GM21576 (cell line): ENCODE measurements at regions not wholly inside any gene's neighbourhood (a gene's known extent, or its start where the extent isn't known, plus 50 kb on each side); places are given as distances from the start of the nearest gene placed in this dataset.
"Not testable (repeated sequence)": the region's sequence is repeated elsewhere in the genome, so short reads cannot be mapped to it uniquely, and the experiment has no call there.

ENCODE experiments used
- ATAC-seq: cut with Tn5 transposase; IDR thresholded peaks from one replicate; pipeline ENCODE4 v1.9.1; 2021; ENCODE audit warnings: mild to moderate bottlenecking, moderate library complexity; ENCODE audit not compliant: unreplicated experiment

- ATAC-seq: no peak
These were observed 329.0 kb upstream of the CCNG1 start for GRCh38 chr5:163108351-163108750.

- ATAC-seq: no peak
These were observed 322.4 kb upstream of the CCNG1 start for GRCh38 chr5:163115011-163115410.

- not testable (repeated sequence) for ATAC-seq
These were observed 320.8 kb upstream of the CCNG1 start for GRCh38 chr5:163116618-163117017.

- no peak for ATAC-seq
These were observed 303.3 kb upstream of the CCNG1 start for GRCh38 chr5:163134061-163134460.

GRCh38 chr5:163135849-163136248 lies 301.5 kb upstream of the CCNG1 start:
- no peak for ATAC-seq

- ATAC-seq: no peak
These were observed 275.9 kb upstream of the CCNG1 start for GRCh38 chr5:163161512-163161911.

GRCh38 chr5:163162645-163163044 lies 274.8 kb upstream of the CCNG1 start:
- no peak for ATAC-seq

- no peak for ATAC-seq
These were observed 273.5 kb upstream of the CCNG1 start for GRCh38 chr5:163163858-163164257.

- ATAC-seq: no peak
These were observed 272.1 kb upstream of the CCNG1 start for GRCh38 chr5:163165277-163165676.

GRCh38 chr5:163170161-163170560 lies 267.2 kb upstream of the CCNG1 start:
- ATAC-seq: not testable (repeated sequence)

- ATAC-seq: no peak
These were observed 264.7 kb upstream of the CCNG1 start for GRCh38 chr5:163172540-163173338.

- no peak for ATAC-seq
These were observed 259.4 kb upstream of the CCNG1 start for GRCh38 chr5:163177971-163178370.

GRCh38 chr5:163185315-163185714 lies 252.1 kb upstream of the CCNG1 start:
- ATAC-seq: no peak

- ATAC-seq: no peak
These were observed 248.3 kb upstream of the CCNG1 start for GRCh38 chr5:163189023-163189553.

GRCh38 chr5:163190283-163190682 lies 247.1 kb upstream of the CCNG1 start:
- ATAC-seq: peak; percentile 71

- no peak for ATAC-seq
These were observed 246.6 kb upstream of the CCNG1 start for GRCh38 chr5:163190784-163191183.

GRCh38 chr5:163193886-163194285 lies 243.5 kb upstream of the CCNG1 start:
- ATAC-seq: no peak

- no peak for ATAC-seq
These were observed 231.8 kb upstream of the CCNG1 start for GRCh38 chr5:163205645-163206044.

GRCh38 chr5:163221581-163221980 lies 215.8 kb upstream of the CCNG1 start:
- ATAC-seq: no peak

GRCh38 chr5:163222982-163223381 lies 214.4 kb upstream of the CCNG1 start:
- no peak for ATAC-seq

GRCh38 chr5:163244445-163244987 lies 192.9 kb upstream of the CCNG1 start:
- no peak for ATAC-seq

GRCh38 chr5:163245584-163245983 lies 191.8 kb upstream of the CCNG1 start:
- ATAC-seq: no peak
